GM20000 (cell line): ENCODE measurements at regions not wholly inside any gene's neighbourhood (a gene's known extent, or its start where the extent isn't known, plus 50 kb on each side); places are given as distances from the start of the nearest gene placed in this dataset.

ENCODE experiments used
- DNase-seq: peaks from one replicate; pipeline ENCODE4 v3.0.0; 2012; ENCODE audit warnings: low spot score
- TF ChIP-seq, protein P1 (sequence below): IDR thresholded peaks from 2 replicates; pipeline ENCODE4 v1.5.1; 2012; ENCODE audit warnings: mild to moderate bottlenecking, control low read depth; ENCODE audit errors: extremely low read depth, missing control alignments

DNA sequence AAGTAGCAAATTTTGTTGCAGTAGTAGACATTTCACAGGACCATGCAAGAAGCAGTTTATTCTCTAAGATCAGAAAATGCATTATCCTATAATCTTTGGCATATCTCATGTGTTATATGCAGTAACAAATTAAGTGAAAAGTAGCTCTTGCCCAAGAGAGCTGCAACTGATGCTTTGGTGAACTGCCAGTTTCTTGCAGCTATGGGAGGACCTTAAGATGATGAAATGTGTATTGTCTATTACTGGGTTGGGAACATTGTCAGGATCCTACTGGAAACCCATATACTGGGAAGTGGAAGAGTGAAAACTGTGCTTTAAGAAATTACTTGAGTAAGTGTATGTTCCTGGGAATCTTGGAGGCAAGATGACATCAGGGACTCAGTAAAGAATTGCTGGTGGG is 238.8 kb downstream of the DACT1 start:
- no peak for DNase-seq

GRCh38 chr14:58878439-58879139 is 240.8 kb downstream of the DACT1 start:
- TF ChIP-seq, protein P1, sequence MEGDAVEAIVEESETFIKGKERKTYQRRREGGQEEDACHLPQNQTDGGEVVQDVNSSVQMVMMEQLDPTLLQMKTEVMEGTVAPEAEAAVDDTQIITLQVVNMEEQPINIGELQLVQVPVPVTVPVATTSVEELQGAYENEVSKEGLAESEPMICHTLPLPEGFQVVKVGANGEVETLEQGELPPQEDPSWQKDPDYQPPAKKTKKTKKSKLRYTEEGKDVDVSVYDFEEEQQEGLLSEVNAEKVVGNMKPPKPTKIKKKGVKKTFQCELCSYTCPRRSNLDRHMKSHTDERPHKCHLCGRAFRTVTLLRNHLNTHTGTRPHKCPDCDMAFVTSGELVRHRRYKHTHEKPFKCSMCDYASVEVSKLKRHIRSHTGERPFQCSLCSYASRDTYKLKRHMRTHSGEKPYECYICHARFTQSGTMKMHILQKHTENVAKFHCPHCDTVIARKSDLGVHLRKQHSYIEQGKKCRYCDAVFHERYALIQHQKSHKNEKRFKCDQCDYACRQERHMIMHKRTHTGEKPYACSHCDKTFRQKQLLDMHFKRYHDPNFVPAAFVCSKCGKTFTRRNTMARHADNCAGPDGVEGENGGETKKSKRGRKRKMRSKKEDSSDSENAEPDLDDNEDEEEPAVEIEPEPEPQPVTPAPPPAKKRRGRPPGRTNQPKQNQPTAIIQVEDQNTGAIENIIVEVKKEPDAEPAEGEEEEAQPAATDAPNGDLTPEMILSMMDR, result no peak
- no peak for DNase-seq

More for the DNA sequence above, 238.8 kb downstream of the DACT1 start:
- TF ChIP-seq, protein P1, result no peak

DNA sequence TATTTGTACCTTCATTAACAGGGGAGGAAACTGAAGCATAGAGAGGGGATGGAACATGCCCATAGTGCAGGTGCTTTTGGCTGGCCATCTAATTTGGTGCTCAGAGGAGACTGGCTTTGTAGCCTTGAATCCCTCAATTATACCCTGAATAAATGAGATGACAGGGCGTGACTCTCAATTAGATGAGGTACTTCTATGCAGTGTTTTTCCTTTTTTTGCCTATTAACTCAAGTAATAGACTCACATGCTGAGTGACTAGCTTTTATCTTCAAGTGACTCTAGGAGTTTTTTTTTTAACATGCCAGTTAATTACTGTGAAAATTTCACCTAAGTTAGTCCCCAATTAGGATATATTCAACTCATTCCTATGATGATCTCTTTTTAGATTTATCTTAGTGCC is 243.7 kb downstream of the DACT1 start:
- no peak for DNase-seq
- TF ChIP-seq, protein P1, result no peak

- TF ChIP-seq, protein P1, result no peak
- DNase-seq, result no peak
Measured at GRCh38 chr14:58882577-58883018, 244.8 kb downstream of the DACT1 start.

- TF ChIP-seq, protein P1, result no peak
- no peak for DNase-seq
Measured at GRCh38 chr14:58884442-58884841, 246.7 kb downstream of the DACT1 start.

DNA sequence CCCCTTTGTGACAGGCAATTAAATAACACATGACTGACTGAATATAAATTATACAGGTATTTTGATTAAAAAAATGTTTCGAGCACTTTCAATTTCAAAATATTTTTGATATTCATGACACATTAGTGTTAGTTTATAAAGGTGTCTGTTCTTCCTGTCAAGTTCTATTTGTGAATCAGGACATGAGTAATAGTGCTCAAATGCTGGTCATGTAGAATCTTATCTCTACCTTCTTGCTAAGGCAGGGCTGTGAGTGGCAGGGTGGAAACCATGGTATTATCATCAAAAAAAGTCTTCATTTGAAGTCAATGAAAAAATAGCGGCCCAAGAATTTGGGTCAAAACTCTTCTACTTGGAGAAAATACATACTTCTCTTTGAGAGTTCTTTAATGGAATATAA is 250.2 kb downstream of the DACT1 start:
- no peak for DNase-seq
- TF ChIP-seq, protein P1, result no peak

DNA sequence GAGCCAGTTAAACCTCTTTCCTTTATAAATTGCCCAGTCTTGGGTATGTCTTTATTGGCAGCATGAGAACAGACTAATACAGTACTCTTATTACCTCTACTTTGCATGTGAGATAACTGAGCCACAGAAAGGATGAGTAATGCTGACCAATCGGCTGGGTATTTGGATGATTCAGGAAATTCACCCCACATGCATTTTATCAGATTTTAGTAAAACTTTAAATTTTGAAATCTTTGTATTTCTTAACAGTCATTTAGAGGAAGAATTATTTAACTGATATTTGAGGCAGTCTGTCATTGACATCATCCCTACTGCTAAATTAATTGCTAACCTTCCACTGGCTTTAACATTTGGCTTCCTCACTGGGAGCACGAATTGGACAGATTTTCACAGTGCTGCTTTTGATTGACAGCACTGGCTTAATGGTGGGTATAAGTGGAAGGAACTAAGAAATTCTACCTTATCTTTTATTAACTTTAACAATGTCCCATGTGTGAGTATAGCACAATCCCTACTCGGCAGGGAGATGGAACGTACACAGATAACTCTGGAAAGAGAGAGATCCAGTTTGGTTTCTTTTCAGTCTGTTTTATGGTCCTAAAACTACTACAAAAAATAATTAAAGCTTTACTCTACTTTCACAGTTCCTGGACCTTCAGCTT is 261.0 kb downstream of the DACT1 start:
- TF ChIP-seq, protein P1, result no peak
- DNase-seq, result no peak
